Psoas muscle (tissue), 7 donors: ENCODE measurements at regions not wholly inside any gene's neighbourhood (a gene's known extent, or its start where the extent isn't known, plus 50 kb on each side); places are given as distances from the start of the nearest gene placed in this dataset.

Source experiments
- ATAC-seq, 4 donors: fragments of 200-7000 bp; cut with Tn5 transposase; one replicate each; pipeline ENCODE4 v1.9.1; 2020; ENCODE audit warnings: moderate library complexity in 3 of 4, mild to moderate bottlenecking in 2 of 4
- DNase-seq, 2 donors: peaks; one replicate each; pipeline ENCODE4 v3.0.0-alpha.2; 2020
- H3K27ac ChIP-seq: fragments of 200-600 bp; one replicate; pipeline ENCODE4 v1.8.0; 2022
- H3K27me3 ChIP-seq, 3 donors: fragments of 200-600 bp in 1 of 3; one replicate each; pipeline versions ENCODE4 v1.6.1 to v1.8.0; 2013 to 2022; ENCODE audit warnings: low read length in 2 of 3, mild to moderate bottlenecking in 2 of 3, moderate library complexity in 1 of 3; ENCODE audit not compliant: insufficient read depth in 3 of 3
- H3K36me3 ChIP-seq, 2 donors: fragments of 200-600 bp in 1 of 2; one replicate each; pipeline versions ENCODE4 v1.6.1 to v1.8.0; 2013 to 2022; ENCODE audit warnings: low read depth in 1 of 2, mild to moderate bottlenecking in 1 of 2, moderate library complexity in 1 of 2; ENCODE audit not compliant: insufficient read depth in 1 of 2
- H3K4me1 ChIP-seq: fragments of 200-600 bp; one replicate; pipeline ENCODE4 v1.8.0; 2022
- H3K4me3 ChIP-seq: fragments of 200-600 bp; one replicate; pipeline ENCODE4 v1.8.0; 2022; ENCODE audit warnings: mild to moderate bottlenecking
- H3K9me3 ChIP-seq: fragments of 200-600 bp; one replicate; pipeline ENCODE4 v1.8.0; 2022
- WGBS, 3 donors: extraction: QIAGEN DNeasy Blood & Tissue Kit; methylation state at CpG; one replicate each; pipeline versions ENCODE4 v1.1.6 to v1.1.7; 2013; 5-methylcytosine and 5-hydroxymethylcytosine counted together
- intact Hi-C, 2 donors: fragments of 100-400 bp; cut with DNase I; formaldehyde crosslinking; loops; one replicate each; pipeline versions ENCODE4 v1.11.0 to v1.14.2; 2022
- TF ChIP-seq, protein P1 (sequence below): fragments of 200-600 bp; IDR thresholded peaks from one replicate; pipeline ENCODE4 v1.8.0; 2022; ENCODE audit warnings: antibody characterized with exemption
- donor health status: healthy with polysubstance abuse.
- donor health status: DM: no; HTN: no; CAD: no; lungs with moderate emphysema.
- donor health status: Bipolar disorder and iron deficiency.
- donor health status: healthy.
- donor health status: DM: yes; HTN: yes; CAD: no.
- donor health status: DM: no; HTN: no; CAD: no.
- donor health status: DM: yes; HTN: yes; CAD: no.

DNA sequence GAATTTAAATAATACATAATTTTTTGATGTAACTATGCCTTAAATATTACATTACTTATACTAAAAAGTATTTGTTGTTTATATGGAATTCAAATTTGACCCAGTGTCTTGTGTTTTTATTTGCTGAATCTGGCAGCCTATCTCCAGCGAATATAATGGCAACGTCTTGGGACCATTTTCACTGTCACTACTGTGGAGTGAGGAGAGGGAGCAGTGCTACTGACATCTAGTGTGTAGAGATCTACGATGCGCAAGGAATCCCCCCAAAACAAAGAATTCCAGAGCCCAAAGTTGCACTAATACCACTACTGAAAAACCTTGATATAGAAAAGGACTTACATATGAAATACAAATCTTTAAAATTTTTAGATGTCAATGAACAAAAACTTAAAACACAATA, 314.4 kb downstream of the DRD1 start:
- WGBS, 3 donors = 68 to 73% (median 68%) methylated on average over 4 of the region's 4 CpGs
- intact Hi-C loops = no loop called here
- ATAC-seq (no peak), DNase-seq (no peak)
- Histone ChIP-seq H3K4me3 (no peak overlapping the region), H3K27ac (no peak overlapping the region), H3K9me3 (no peaks in the 10 kb centered on the region), H3K36me3 (no peaks in the 10 kb centered on the region), H3K4me1 (no peaks in the 10 kb centered on the region), H3K27me3 (no peaks in the 10 kb centered on the region)
- TF ChIP-seq, protein P1, sequence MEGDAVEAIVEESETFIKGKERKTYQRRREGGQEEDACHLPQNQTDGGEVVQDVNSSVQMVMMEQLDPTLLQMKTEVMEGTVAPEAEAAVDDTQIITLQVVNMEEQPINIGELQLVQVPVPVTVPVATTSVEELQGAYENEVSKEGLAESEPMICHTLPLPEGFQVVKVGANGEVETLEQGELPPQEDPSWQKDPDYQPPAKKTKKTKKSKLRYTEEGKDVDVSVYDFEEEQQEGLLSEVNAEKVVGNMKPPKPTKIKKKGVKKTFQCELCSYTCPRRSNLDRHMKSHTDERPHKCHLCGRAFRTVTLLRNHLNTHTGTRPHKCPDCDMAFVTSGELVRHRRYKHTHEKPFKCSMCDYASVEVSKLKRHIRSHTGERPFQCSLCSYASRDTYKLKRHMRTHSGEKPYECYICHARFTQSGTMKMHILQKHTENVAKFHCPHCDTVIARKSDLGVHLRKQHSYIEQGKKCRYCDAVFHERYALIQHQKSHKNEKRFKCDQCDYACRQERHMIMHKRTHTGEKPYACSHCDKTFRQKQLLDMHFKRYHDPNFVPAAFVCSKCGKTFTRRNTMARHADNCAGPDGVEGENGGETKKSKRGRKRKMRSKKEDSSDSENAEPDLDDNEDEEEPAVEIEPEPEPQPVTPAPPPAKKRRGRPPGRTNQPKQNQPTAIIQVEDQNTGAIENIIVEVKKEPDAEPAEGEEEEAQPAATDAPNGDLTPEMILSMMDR = no peak

DNA sequence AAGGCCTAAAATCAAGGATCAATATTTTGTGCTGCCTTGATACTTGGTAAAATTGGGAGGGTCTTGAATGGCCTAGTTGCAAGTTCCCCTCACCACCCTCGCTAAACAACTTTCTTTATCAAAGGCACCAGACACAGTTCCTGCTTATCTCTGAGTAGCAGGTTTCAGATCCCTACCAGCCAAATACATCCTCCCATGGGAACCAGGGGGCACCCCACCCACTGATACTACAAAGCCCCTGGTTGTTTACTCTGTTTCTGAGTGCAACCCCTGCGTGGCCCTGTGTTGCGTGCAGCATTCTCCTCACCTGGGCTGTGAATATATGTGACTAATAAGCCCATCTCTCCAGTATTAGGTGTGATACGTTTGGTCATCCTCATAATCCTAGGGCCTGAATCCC, 314.9 kb downstream of the DRD1 start:
- intact Hi-C loops = no loop called here
- 71 to 74% (median 72%) methylated on average over 4 of the region's 4 CpGs for WGBS, 3 donors
- Histone ChIP-seq H3K4me3 (no peak overlapping the region), H3K36me3 (no peaks in the 10 kb centered on the region), H3K4me1 (no peaks in the 10 kb centered on the region), H3K27me3 (no peaks in the 10 kb centered on the region), H3K27ac (no peak overlapping the region), H3K9me3 (no peaks in the 10 kb centered on the region)
- ATAC-seq (no peak), DNase-seq (no peak)
- TF ChIP-seq, protein P1 = no peak

DNA sequence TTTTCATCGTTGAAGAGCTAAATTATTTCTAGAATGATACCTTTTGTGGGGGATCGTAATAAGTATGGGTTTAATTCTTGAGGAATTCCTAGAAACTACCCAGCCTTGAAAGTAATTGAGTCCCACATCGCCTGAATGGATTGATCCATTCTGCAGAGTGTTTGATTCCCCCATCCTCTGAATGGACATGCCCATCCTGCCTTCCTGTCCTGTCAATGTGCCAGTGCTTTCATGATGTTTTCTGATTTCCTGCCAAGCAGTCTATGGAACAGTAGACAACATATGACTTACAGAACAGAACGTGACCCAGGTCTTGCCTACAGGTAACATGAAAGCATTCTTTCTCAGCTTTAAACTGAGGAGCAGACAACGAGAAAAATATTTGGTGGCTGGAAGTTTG, 319.2 kb downstream of the DRD1 start:
- intact Hi-C loops = no loop called here
- no peak for ATAC-seq
- Histone ChIP-seq H3K27me3 (no peaks in the 10 kb centered on the region), H3K27ac (no peak overlapping the region), H3K36me3 (no peaks in the 10 kb centered on the region), H3K9me3 (no peaks in the 10 kb centered on the region), H3K4me3 (no peak overlapping the region), H3K4me1 (no peaks in the 10 kb centered on the region)
- 77 to 82% (median 79%) methylated on average over 5 of the region's 5 CpGs for WGBS, 3 donors
- no peak for DNase-seq
- TF ChIP-seq, protein P1 = no peak

DNA sequence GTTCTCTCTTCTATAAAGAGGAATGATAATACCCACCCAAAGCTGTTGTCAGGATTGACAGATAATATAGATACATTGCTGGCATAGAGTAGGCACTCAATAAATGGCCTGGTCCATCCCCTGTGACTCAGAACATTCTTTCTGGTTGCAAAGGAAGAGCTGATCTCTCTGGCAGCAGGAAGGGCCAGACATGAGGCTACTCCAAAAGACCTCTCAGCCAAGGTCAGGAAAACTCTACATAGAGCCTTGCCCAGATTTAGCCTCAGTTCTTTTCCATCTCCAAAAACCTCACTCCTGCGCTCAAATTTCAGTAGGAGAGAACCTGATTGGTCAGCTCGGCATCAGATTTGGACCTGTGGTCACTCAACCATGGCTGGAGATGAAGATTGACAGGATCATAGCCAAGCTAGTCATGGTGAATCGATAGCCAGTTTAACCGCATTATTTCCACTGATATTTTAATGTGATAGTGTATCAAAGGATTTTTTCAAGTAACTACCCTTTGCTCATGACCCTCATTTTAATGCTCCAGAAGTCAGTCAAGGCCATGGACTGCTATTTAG, 319.6 kb downstream of the DRD1 start:
- ATAC-seq = no peak
- Histone ChIP-seq H3K9me3 (no peaks in the 10 kb centered on the region), H3K4me1 (no peaks in the 10 kb centered on the region), H3K27me3 (no peaks in the 10 kb centered on the region), H3K36me3 (no peaks in the 10 kb centered on the region), H3K27ac (no peak overlapping the region), H3K4me3 (no peak overlapping the region)
- intact Hi-C loops = no loop called here
- 72 to 84% (median 77%) methylated on average over 4 of the region's 4 CpGs for WGBS, 3 donors
- no peak for DNase-seq
- TF ChIP-seq, protein P1 = no peak

DNA sequence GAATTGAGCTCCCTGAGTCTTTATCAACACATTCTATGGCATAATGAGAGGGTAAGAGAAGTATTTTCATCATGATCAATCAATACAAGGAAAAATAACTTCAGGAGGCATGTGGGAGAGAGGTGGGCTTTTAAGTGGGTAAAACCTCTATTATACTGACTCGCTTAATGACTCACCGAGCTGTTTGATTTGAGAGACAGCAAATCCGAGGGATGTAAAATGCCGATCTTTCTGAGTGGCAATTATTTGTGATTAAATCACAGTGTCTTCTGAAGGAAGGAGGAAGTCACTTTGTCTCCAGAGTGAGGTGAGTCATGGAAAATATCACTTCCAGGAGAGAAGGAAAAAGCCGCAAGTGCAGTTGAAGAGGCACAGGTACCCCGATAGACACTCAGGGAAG, 320.4 kb downstream of the DRD1 start:
- intact Hi-C loops = no loop called here
- H3K9me3 ChIP-seq = no peaks in the 10 kb centered on the region
- H3K4me3 ChIP-seq = no peak overlapping the region
- no peaks in the 10 kb centered on the region for H3K4me1 ChIP-seq
- ATAC-seq (no peak), DNase-seq (no peak)
- peaks cover 0 to under 1% (median 0%) of the 10 kb centered on the region in 3 donors for H3K27me3 ChIP-seq
- H3K36me3 ChIP-seq = no peaks in the 10 kb centered on the region
- TF ChIP-seq, protein P1 = no peak
- 87 to 94% (median 92%) methylated on average over 6 of the region's 6 CpGs for WGBS, 3 donors
- H3K27ac ChIP-seq = no peak overlapping the region
